GM12892 (cell line): ENCODE measurements at regions not wholly inside any gene's neighbourhood (a gene's known extent, or its start where the extent isn't known, plus 50 kb on each side); places are given as distances from the start of the nearest gene placed in this dataset.

Experiments
- POLR2A ChIP-seq: IDR thresholded peaks from 2 replicates; pipeline ENCODE4 v1.6.1; 2011; ENCODE audit warnings: low read depth, low read length, control low read depth
- POLR2AphosphoS5 ChIP-seq: IDR thresholded peaks from 2 replicates; pipeline ENCODE4 v1.6.1; 2011; ENCODE audit warnings: low read depth, low read length, control low read depth
- TAF1 ChIP-seq: IDR thresholded peaks from 2 replicates; pipeline ENCODE4 v1.6.1; 2011; ENCODE audit warnings: low read depth, mild to moderate bottlenecking, control low read depth, low read length, borderline replicate concordance

DNA sequence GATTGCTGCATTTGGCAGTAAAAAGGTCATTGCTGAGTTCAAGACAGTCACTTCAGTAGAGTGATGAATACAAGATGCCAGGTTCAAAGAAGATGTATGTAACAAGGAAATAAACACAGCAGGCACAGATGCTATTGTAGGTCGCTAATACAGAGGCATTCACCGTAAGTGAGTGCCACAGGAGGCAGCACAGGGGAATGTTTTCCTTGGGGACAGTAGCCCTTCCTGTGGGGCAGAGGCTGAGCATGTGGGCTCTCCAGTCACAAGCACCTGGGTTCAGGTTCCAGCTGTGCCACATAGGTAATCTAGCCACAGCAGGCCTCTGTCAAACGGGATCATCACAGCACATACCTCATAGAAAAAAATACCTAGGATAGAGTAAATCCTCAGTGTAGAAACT lies 86.3 kb downstream of the RSL24D1 start:
- TF ChIP-seq POLR2AphosphoS5 (no peak), POLR2A (no peak), TAF1 (no peak)
